SH-SY5Y (cell line): ENCODE measurements at regions not wholly inside any gene's neighbourhood (a gene's known extent, or its start where the extent isn't known, plus 50 kb on each side); places are given as distances from the start of the nearest gene placed in this dataset.

Experiments
- GATA2 ChIP-seq: IDR thresholded peaks from 2 replicates; pipeline ENCODE4 v1.6.1; 2011; ENCODE audit warnings: mild to moderate bottlenecking, low read depth, low read length
- GATA3 ChIP-seq: IDR thresholded peaks from 2 replicates; pipeline ENCODE4 v1.6.1; 2011; ENCODE audit warnings: low read depth, mild to moderate bottlenecking, low read length, moderate library complexity

GRCh38 chr1:4974981-4975685 lies 320.7 kb downstream of the AJAP1 start:
- TF ChIP-seq GATA3 (no peak), GATA2 (no peak)
